NAMALWA (cell line): ENCODE measurements at regions not wholly inside any gene's neighbourhood (a gene's known extent, or its start where the extent isn't known, plus 50 kb on each side); places are given as distances from the start of the nearest gene placed in this dataset.

Experiments
- DNase-seq: peaks from one replicate; pipeline ENCODE4 v3.0.0-alpha.2; 2015; ENCODE audit warnings: low spot score

- DNase-seq: no peak
Observed at GRCh38 chr6:98747960-98748359, 86.4 kb upstream of the POU3F2 start.

GRCh38 chr6:98759459-98759858 is 74.9 kb upstream of the POU3F2 start:
- DNase-seq: no peak

- DNase-seq: no peak
Observed at GRCh38 chr6:98764373-98764911, 69.9 kb upstream of the POU3F2 start.

GRCh38 chr6:98769546-98769945 is 64.8 kb upstream of the POU3F2 start:
- peak; percentile 27 for DNase-seq

- DNase-seq: no peak
Observed at GRCh38 chr6:98775205-98775604, 59.2 kb upstream of the POU3F2 start.

- DNase-seq: peak; percentile 2
Observed at GRCh38 chr6:98777762-98778161, 56.6 kb upstream of the POU3F2 start.

- DNase-seq: no peak
Observed at GRCh38 chr6:98779618-98780017, 54.8 kb upstream of the POU3F2 start.

- no peak for DNase-seq
Observed at GRCh38 chr6:98782772-98783171, 51.6 kb upstream of the POU3F2 start.

- no peak for DNase-seq
Observed at GRCh38 chr6:98783578-98783977, 50.8 kb upstream of the POU3F2 start.
